ENCODE measurements at regions not wholly inside any gene's neighbourhood (a gene's known extent, or its start where the extent isn't known, plus 50 kb on each side); places are given as distances from the start of the nearest gene placed in this dataset.

DNA sequence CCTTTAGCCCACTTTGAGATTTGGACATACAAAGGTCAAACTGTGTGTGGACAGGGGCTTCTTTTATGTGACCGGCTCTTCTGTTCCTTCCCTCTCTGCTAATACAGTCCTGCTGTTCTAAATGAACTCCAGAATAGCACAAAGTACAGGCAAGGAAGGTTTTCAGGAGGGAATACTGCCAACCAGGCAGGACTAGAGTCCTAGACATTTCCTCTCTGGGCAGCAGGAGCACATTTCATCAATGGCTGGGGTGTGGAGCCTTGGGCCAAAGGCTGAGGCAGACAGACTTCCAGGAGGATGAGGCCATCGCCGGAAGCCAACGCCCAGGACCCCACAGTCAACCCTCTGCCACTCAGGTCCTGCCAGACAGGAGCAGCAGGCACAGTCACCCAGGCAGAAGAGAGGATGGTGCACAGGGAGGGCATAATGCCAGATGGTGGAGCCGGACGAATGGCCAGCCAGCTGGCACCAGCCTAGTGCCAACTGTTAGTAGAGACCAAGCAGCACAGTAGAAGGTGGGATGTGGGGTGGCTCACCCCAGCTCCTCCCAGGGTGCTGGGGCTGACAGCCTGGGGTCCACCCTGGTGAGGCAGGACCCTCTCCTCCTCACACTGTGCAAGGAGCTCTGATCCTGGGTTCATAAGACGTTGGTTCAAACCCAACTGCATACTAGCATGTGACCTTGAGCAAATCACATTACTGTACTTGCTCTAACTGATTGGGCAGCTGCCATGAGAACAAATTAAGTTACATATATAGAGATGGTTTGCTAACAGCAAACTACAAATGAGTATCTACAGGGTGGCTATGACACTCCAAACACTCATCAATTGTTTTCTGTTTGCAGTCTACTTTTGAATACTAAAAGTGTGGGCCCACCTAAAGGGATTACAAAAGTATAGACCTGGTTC, 410.7 kb downstream of the SIPA1L2 start:
- TF ChIP-seq POLR2A (IDR thresholded peaks at IDR 0.05), result no peak
- TF ChIP-seq, protein P1, sequence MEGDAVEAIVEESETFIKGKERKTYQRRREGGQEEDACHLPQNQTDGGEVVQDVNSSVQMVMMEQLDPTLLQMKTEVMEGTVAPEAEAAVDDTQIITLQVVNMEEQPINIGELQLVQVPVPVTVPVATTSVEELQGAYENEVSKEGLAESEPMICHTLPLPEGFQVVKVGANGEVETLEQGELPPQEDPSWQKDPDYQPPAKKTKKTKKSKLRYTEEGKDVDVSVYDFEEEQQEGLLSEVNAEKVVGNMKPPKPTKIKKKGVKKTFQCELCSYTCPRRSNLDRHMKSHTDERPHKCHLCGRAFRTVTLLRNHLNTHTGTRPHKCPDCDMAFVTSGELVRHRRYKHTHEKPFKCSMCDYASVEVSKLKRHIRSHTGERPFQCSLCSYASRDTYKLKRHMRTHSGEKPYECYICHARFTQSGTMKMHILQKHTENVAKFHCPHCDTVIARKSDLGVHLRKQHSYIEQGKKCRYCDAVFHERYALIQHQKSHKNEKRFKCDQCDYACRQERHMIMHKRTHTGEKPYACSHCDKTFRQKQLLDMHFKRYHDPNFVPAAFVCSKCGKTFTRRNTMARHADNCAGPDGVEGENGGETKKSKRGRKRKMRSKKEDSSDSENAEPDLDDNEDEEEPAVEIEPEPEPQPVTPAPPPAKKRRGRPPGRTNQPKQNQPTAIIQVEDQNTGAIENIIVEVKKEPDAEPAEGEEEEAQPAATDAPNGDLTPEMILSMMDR (IDR thresholded peaks at IDR 0.05), result no peak
